HuH-7 (cell line): ENCODE measurements at regions not wholly inside any gene's neighbourhood (a gene's known extent, or its start where the extent isn't known, plus 50 kb on each side); places are given as distances from the start of the nearest gene placed in this dataset.

Experiments
- DNase-seq: peaks from one replicate; pipeline ENCODE4 v3.0.0; 2011; ENCODE audit warnings: low spot score

DNA sequence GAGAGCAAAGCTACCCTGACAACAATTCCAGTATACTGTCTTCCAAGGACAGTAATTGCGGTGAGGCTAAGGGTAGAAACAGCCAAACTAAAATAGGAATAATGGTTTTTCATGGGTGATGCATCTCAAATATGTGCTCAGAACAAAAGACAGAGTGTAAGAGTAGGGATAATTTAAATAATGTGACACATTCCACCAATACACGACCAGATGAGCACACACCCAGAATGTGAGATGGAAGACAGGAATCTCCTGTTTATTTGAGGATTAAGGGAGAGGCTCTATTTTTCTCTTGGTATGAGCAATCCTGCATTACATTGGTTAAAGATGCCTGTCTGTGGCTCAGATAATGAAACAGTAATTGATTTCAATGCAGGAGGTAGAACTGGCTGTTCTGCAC is 292.9 kb upstream of the ZFP64 start:
- no peak for DNase-seq

DNA sequence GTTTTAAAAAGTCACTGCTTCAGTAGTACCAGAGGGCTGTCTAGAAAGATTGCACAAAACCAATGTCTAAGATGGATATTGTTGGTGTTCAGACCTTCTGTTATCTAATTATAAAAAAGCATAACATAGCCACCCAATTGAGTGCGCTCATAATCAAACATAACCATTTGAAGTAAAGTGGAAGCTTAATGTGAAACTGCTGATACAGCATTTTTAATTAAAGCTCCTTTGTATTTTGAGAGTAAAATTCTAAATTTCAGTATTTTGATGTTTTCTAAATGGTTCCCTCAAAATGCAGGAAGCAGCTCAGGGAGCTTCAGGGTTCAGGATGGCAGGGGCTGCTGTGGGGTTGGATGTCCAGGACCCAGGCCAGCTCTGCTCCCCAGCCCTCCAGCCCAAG is 291.8 kb upstream of the ZFP64 start:
- DNase-seq = no peak

DNA sequence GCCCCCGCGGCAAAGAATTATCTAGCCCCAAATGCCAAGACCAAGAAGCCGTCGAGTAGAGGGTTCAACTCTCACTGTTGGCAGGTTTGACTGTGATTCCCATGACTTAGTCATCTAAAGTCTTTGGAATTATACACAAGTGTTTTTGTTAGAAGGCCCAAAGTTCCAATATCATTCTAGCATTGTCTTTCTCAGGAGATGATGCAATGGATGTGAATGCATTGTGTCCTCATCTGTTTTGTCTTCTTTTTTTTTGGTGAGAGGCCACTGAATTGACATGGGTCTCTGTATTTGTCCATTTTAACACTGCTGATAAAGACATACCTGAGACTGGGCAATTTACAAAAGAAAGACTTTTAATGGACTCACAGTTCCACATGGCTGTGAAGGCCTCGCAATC is 290.5 kb upstream of the ZFP64 start:
- no peak for DNase-seq

DNA sequence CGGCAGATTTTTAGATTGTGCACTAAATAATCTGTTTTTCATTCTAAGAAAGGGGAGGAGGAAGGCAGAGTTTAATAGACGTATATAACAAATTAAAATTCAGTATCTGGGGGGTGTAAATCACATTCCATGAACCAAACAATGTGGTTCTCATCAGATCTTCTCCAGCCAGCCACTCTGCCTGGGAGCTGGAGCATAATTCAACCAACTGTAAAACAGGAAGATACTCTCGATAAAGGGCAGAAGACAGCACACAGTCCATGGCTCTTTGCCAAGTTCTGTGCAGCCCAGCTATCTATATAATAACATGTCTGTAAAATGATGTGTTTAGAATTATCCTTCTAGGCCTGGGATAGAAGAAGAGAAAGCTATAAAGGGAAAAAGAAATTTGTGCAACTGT is 289.9 kb upstream of the ZFP64 start:
- no peak for DNase-seq

DNA sequence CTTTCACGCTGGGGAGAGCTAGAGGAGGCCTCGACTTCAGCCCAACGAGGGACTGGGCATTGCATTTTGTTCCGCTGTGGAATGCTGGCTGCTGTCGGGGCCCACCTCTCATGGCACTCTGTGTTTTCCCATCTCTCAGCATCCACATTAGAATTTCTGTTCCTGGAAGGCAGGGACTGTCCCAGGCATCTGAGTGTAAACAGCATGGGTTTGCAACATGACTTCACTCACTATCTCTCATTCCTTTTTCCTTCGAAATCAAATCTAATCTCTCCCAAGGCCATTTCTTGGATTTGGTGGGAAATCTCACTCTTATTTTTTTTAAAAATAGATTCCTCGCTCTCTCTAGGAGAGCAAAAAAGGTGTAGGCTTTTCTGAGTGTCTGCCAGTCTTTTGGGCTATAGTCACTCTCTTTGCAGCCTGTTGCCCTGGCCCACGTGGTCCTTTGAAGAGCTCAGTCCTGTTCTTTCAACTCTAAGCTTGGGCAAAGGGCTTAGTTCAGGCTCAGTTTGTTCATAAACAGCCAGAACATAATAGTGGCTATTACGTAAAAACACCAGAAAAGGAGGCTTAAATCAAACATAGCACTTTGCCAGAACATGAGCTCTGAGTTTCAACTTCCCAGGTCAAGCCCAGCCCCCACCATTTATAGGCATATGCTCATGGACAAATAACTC is 284.6 kb upstream of the ZFP64 start:
- no peak for DNase-seq

DNA sequence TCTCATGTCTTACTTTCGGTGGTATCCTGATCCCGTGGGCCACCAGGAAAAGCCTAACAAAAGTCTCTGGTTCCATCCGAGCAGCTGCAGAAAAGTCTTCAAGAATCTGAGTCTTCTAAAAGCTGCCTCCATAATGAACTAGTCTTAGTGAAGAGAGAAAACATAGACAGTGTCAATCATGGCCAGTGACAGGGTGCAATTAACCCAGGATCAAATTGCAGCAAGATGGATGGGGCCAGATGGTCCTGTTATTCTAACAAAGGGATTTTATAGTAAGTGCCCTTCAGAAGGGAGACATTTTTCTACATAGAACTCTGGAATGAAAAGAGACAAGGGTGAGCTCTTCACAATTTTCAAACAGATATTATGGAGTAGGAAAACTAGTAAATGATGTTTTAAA is 281.6 kb upstream of the ZFP64 start:
- no peak for DNase-seq

DNA sequence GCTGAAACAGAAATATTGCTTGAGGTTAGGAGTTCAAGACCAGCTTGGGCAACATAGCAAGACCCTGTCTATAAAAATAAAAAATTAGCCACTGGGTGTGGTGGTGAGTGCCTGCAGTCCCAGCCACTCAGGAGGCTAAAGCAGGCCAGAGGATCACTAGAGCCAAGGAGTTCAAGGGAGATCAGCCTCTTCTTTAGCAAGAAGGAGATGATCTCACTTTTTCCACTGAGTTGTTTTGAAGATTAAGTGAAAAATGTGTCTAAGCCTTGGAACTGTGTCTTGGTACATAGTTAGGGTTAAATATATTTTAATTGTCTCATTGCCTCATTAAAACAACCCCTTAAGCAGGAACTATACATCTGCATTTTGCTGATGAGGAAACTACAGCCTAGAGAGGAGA is 279.0 kb upstream of the ZFP64 start:
- no peak for DNase-seq

DNA sequence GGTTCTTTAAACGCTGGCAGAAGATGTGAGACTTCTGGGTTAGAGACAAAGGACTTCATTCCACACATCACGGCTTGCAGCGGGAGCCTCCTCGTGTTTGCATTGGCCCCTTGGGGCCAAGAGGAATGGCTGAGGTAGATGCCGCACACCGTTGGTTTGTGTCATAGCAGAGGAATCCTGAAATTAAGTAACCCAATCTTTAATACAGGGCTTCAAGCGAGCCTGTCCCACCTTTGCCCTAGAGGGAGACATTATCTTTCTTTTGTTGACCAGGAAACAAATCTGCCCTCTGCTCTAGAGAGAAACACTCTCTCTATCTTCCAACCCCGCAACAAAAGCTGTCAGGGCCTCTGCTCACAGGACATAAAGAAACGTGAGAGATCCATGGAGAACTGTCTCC is 277.5 kb upstream of the ZFP64 start:
- DNase-seq = peak; percentile 20

DNA sequence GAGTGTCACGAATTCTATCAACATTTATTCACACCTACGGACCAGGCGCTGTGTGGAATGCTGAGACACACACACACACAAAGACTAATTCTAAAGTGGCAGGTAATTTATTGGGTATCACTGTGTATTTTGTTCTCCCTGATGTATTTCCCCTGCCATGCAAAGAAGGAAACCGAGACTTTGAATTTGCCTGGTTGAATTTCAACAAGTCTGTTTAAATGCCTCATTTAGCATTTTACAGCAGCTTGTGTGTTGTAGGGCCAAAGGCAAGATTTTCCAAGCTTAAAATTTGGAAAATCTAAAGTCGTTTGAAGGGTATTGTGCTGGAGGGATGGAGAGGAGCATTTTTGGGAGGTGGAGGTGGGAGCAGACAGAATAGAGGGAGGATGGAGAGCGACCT is 274.4 kb upstream of the ZFP64 start:
- no peak for DNase-seq

DNA sequence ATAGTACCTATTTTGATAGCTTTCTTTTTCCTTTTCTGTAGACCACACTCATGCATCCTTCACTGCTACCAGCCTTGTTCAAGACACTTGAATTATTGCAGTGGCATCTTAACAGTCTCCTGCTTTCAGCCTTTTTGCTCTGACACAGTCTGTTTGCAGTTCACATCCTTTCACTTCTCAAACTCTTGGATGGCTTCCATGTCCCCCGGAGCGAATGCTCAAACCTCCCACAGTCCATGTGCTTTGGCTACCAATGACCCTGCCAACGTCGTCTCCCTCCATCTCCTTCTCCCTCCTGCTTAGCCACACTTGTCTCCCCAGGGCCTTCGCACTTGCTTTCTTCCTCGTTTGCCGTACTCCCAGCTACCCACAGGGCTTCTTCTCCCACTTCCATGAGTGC is 270.0 kb upstream of the ZFP64 start:
- no peak for DNase-seq

DNA sequence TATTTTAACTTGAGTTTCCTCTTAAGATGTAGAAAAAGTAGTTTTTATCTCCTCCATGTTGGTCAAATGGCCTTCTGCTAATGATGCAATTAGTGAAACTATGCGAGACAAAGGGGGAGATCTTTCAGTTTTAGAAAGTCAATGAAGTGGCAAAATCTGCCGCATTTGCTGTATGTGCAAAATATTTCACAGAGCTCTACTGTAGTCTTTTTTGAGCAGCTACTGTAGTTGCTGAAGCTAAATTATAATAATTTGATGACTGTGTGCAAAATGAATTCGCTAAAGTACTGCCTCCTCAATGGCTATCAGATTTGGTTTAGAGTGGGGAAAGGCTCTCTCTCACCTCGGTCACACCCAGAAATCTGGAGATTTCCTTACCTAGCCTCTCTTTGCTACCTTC is 267.6 kb upstream of the ZFP64 start:
- DNase-seq = no peak

DNA sequence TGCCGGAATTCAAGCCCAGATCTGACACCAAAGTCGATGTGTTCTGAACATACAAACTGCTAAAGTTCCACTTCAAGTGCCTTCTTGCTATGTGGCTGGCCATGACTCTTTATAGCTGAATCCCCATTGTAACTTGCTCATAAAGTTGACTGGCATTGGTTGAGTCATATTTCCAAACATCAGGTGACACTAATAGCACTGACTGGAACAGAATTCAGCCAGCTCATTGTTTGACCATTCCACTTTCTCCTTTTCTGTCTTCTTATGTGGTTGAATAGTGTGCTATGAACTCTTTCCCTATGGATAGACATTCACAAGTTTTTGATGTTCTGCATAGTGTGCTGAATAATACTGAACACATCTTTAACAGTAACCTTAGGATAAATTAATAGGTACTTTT is 266.2 kb upstream of the ZFP64 start:
- DNase-seq = no peak

DNA sequence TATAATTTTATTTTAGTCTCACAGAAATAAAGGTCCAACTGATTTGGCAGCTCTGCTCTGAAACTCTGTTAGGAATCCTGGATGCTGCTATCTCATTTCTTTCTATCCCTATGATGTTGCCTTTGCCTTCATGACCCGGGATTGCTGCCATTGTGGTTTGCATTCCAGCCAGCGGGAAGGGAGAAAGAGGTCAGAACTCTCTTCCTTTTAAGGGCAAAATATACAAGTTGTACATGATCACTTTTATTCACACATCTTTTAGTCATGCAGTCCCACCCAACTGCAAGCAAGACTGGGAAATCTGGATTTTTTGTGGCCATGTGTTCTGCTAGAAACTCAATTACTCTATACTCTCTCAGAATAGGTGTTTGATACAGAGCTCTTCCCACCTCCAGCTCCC is 263.1 kb upstream of the ZFP64 start:
- no peak for DNase-seq

DNA sequence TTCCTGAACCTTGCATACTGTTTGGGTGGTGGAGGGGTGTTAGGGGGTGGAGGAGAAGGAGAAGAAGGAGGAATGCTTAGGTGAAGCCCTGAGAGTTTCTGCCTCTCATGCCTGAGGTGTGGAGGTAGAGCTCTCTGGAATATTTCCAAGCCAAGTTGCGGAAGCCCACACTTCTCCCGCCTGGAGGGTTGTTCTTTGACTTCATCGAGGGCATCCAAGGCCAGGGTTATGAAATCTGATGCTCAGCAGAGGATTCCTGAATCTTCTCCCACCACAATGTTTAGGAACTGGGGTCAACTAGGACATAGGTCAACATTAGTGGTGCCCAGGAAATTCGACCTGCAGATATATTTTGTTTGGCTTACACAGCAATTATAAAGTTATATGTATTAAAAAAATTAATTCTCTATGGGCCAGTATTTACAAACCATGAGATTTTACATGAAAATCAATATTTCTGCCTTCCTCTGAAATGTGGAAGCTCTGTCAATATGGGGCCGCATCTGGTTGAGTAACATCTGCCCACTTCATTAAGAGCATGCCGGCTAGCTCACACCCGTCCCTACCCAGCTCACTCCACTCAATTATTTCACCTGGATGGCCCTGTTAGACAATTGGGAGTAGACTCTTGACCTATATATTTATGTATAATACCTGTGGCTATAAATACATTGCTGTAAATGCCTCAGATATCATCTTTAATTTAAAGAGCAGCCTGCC is 257.1 kb upstream of the ZFP64 start:
- DNase-seq = peak; percentile 45

DNA sequence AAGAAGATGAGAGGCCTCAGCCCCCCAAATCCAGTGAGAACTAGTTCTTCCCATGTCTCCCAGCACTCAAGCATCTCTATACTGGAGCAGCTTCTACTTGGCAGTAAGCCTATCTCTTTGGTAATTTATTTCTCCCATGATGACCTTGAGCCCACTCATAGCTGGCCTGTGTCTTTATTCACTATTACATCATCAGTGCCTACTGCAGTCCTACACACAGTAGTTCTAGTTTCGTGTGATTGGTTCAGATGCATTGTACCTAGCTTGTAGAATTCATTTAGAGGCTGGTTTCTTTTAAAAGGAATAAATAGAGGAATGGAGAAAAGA is 255.6 kb upstream of the ZFP64 start:
- DNase-seq = no peak

DNA sequence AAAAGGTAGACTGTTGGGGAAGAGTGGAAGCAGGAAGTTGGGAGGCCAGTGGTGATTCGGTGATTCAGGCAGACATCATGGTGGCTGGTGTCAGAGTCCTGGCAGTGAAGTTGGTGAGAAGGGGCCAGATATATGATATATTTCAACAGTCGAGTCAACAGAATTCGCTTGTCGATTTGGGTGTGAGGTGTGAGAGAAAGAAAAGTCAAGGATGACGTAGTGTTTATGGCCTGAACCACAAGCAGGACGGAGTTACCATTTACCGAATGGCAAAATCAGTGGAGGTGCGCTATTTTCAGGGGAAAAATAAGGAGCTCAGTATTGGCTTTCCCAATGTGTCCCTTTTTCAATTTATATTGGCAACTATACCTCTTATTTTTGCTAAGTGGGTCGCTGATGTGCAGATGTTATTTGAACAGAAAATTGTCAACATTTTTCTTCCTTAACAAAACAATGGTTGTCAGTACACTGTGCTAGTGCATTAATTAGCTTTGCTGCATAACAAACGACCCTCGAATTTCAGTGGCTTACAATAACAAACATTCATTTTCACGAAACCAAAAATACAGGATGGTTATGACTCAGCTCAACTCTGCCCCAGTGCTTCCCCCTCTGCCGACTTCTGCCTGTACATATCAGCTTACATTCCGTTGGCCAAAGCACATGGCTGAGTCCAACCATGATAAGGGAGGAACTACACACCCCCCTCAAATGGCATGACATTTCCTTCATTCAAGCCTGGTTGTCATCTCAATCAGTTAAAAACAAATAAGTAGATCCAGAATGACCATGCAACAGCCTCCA is 255.0 kb upstream of the ZFP64 start:
- no peak for DNase-seq

DNA sequence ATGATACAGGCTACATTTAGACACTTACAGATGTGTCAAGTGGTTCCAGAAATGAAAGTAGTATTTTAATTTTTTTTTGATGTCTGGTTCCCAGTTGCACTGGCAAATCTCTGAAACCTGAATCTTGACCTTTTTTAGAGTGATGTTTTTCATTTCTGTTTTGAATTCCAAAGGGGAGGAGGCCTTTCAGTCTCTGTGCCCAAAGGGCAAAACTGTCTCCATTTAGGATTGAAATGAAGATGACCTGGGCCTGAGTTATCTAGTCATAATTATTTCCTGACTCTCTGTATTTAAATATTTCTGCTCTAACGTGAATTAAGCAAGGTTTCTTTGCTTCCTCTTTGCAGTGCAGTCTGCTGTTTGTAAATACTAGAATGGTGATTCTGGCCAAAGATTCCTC is 252.9 kb upstream of the ZFP64 start:
- DNase-seq = no peak

DNA sequence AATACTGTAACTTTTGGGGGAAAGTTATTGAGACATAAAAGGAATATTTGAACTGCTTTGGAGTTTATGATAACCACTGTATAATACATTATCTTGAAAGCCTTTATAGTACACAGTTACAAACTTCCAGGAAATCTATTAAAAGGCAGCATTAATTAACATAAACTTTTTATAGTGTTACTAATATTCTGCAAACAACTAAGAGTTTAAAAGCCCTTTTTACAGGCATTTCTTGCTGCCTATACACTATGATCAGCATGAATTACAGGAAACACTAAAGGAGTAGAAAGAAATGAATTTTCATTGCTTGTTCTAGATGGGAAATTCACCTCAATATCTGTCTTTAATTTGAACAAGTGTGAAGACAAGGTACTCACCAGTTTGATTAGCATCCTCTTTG is 252.3 kb upstream of the ZFP64 start:
- no peak for DNase-seq

DNA sequence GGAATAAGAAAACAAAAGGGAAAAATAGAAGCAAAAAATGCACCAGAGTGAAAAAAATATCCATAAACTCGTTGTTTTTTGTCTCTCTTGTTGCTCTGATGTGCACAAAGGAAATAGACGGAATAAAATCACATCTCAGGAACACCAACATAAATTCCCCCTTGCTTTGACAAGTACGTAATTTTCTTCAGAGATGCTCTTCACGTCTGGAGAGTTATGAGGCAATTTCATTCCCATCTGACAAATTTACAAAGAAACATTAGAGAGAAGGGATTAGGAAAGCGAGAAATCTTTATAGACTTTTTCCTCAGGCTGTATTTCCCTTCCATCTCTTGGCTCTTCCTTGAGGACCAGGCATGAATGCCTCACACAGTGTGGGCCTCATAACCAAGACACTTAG is 250.1 kb upstream of the ZFP64 start:
- no peak for DNase-seq

DNA sequence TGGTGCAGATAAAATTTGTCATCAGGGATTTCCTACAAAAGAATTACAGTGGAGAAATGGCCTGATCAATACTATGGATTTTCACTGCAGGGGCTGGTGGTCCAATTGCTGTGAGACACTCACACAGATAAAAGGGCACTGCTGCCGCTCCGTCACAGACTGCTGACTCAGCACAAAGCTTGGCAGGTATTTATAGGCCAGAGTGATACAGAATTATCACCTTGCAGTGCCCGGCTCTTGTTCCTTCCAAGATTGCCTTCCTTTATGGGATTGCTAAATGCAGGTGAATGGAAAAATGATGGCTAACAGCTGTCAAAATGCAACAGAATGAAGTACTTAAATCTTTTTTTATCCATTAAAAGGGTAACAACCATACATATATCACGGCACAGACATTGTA is 247.8 kb upstream of the ZFP64 start:
- no peak for DNase-seq

DNA sequence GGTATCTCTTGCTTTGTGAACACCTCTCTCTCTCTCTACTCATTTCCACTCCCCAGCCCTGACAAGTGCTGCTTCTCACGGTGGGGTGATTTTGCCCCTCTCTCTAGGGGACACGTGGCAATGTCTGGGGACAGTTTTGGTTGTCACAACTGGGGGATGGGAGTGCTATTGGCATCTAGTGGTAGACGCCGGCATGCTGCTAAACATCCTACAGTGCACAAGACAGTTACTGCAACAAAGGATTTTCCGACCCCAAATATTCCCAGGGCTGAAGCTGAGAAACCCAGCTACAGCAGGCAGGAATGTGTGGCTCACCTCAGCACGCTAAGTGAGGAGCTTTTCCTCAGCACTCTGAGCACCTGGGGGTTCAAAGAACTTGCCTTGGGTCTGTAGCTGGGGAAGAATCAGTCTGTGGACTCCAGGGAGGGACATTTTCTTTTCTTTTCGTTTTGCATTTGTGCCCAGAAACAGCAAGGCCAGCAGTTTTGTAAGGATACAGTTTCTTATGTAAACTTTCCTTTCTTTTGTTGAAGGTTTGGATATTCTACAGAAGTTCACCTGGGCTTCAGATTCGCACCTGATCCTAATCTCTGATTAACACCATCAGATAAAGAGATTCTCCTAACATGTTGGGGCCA is 246.9 kb upstream of the ZFP64 start:
- no peak for DNase-seq

DNA sequence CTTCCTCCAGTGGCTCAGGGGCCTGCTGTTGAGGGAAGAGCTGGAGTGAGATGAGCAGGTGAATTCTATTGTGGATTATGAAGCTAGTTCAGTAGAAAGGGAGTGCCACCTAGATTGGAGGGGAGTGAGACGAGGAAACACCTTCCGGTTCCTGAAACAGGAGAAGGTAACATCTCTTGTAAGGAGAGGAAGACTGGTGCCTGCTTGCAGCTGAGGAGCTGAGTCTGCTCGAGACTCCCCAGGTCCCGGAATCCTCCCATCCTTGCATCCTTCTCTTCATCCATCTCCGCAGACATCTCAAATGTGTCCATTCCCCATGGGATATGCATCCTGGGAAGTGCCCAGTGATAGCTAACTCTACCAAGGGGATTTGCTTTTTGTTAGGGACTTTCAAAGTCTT is 242.9 kb upstream of the ZFP64 start:
- DNase-seq = no peak

DNA sequence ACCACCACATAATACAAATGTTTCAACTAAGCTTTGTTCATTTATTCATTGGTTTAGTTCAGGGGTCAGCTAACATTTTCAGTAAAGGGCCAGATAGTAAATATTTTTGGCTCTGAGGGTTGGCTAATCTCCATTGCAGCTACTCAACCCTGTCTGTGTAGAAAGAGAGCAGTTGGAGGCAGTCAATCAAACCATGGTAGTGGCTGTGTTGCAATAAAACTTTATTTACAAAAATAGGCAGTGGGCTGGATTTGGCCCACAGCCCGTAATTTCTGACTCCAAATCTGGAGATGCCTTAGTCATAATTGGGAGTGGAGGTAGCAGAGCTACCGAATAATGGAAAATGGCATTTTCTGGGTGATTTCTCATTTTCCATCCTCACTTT is 242.5 kb upstream of the ZFP64 start:
- no peak for DNase-seq
